ENCODE measurements at regions not wholly inside any gene's neighbourhood (a gene's known extent, or its start where the extent isn't known, plus 50 kb on each side); places are given as distances from the start of the nearest gene placed in this dataset.

DNA sequence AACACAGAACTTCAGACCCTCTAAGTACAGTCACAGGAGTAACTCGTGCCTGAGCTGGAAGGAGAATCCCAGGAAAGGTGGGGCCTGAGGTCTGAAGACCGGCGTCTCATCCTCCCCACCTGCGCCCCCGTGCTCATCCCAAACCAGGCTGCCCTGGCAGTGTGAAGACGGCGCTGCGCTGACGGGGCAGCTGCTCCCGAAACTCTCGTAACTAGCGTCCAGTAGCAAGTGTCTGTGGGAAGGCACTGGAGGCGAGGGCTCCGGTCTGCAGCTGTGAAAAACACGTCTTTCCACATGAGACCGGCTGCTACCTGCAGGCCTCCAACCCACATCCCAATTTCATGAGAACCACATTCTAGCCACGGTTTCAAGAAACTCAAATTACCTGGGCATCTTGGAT is 136.6 kb upstream of the RNF32 start:
- TF ChIP-seq POLR2AphosphoS5 (IDR thresholded peaks at IDR 0.05; ENCODE audit: low read depth, low read length): no peak
- TF ChIP-seq POLR2A (IDR thresholded peaks at IDR 0.05; ENCODE audit: low read depth, low read length): no peak
- no peak for TF ChIP-seq TAF1 (IDR thresholded peaks at IDR 0.05; ENCODE audit: low read depth, low read length)
- TF ChIP-seq SPI1 (IDR thresholded peaks at IDR 0.05; ENCODE audit: low read depth, low read length): no peak
- TF ChIP-seq POU2F2 (IDR thresholded peaks at IDR 0.05; ENCODE audit: low read depth, low read length): no peak
- no peak for TF ChIP-seq PAX5 (IDR thresholded peaks at IDR 0.05; ENCODE audit: insufficient read depth, low read length, severe bottlenecking)
